Activated CD8-positive, alpha-beta memory T cell treated with anti-CD3 and anti-CD28 coated beads for 1 hour (primary cell): ENCODE measurements at regions not wholly inside any gene's neighbourhood (a gene's known extent, or its start where the extent isn't known, plus 50 kb on each side); places are given as distances from the start of the nearest gene placed in this dataset.

Experiments
- DNase-seq, 2 donors: peaks; one replicate each; pipeline ENCODE4 v3.0.0-alpha.2; 2020; ENCODE audit warnings: low read depth in 1 of 2; ENCODE audit errors: extremely low read depth in 1 of 2

DNA sequence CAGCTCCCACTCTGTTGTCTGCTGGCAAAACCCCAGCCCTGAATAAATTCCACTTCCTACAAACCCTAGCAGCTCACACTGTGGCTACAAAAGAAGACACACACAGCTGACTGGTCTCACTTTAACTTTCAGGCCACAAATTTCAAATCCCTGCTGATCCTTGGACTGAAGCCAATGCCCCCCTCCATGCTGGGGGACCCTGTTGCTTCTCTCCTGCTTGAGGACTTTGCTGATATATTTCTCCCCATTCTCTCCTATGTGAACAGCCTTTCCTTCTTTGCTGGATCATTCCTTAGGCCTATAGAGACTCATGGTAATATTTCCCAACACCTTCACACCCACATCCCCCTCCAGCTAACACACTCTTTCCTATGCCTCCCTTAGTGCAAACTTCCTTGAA, 79.6 kb upstream of the ADRA1B start:
- DNase-seq = no peak

DNA sequence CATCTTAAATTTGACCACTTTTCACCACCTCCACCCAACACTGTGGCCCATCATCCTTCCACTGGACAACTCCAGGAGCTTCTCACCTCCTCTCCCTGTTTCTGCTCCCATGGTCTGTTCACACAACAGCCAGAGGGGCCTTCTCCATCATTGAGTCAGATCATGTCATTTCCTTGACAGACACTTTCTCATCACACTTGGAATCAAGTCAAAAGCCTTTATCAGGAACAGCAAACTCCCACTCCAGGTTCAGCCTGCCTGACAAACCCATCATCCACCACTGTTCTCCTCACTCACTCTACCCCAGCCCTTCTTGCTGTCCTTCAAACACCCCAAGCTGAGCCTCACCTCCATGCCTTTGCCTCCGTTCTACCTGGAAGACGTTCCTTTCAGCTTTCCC, 78.4 kb upstream of the ADRA1B start:
- no peak for DNase-seq

DNA sequence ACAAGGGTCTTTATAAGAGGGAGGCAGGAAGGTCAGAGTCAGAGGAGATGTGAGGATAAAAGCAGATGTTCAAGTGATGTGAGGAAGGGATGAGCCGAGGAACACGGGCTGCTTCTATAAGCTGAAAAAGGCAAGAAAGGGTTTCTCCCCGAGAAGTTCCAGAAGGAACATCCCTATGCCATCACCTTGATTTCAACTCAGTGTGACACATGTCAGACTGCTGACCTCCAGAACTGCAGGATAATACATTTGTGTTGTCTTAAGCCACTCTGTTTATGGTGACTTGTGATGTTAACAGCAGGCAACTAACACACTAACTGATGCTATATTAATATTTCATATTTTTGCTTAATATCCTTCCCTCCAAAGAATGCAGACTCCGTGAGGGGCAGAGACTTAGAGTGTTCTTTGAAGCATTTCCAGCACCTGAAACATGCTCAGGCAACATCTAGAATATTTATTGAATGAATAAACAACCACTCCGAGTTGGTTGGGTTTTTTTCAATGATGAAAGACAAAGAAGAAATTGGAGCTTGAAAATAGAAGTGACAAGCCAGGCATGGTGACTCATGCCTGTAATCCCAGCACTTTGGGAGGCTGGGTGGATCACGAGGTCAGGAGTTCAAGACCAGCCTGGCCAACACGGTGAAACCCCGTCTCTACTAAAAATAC, 77.6 kb upstream of the ADRA1B start:
- no peak for DNase-seq

DNA sequence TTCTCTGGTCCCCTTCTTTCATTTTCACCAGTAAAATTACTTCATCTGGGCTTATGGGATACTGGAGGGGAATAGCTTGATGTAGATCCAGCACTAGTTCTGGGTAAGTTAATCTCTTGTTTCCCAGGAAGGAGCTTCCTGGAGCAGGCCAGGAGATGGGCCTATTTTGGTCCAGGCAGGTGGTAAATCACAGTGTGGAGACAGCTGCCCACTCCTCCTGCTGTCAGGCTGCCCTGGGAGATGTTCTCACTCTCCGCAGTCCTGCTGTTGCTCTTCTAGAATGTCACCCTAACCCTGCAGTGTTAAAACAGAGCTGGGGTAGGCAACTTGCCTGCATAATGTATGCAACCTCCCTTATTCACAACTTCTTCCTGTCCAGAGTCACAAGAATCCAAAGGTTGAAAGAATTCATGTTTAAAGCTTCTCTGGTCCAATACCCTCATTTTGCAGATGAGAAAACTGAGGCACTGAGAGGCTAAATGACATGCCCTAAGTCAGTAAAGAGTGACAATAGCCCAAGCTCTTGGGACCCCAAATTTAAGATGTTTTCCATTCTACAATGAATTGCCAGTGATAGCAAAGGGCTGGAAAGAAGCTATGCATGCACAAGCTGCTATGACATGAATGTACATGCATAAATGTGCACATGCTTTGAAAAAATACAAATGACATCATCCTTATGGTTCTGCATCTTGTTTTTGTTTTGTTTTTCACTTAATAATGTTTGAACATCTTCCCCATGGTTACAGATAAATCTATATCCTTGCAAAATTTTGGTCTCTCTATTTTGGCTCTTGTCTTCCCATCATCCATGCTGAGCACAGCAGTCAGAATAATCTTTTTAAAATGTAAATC, 71.8 kb upstream of the ADRA1B start:
- no peak for DNase-seq

DNA sequence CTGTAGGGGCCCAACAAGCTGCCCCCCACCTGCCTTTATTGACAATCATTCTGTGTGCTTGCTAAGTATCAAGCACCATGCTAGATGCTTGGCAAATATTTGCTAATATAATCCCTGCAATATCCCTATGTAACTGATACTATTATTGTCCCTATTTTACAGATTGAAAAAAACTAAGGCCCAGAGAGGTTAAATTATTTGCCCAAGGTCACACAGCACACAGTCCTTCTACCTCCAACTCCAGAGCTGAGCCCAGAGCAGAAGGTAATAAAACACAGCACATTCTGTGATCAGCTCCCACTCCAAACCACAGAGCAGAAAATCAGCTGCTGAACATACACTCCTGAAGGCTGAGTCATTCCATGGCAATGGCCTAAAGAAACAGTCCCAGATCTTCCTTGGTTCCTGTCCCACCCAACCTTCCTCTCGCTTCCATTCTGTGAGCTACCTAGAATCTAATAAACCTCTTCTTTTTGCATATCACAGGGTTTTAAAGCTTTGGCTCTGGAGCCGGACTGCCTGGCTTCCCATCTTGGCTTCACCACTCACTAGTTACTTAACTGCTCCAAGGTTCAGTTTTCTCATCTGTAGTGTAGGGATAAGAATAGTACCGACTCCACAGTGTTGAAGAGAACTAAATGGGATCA, 66.7 kb upstream of the ADRA1B start:
- no peak for DNase-seq

DNA sequence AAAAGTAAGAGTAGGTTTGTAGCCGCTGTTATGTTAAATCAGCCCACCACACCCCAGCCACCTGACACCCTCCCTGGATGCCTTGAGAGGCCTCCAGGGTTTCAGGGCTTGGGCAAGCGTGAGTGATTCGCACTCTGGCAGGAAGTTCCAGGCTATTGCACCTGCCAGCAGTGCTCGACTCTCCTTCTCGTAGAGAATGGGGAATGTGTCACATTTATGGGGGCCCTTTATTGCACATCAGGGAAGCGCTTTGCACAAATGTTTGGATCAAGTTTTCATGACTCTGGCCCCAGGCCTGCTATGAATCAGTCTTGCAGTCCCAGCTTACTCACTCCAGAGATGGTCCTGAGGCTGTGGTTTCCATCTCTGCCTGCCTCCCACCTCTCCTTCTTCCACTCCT, 66.1 kb upstream of the ADRA1B start:
- no peak for DNase-seq

DNA sequence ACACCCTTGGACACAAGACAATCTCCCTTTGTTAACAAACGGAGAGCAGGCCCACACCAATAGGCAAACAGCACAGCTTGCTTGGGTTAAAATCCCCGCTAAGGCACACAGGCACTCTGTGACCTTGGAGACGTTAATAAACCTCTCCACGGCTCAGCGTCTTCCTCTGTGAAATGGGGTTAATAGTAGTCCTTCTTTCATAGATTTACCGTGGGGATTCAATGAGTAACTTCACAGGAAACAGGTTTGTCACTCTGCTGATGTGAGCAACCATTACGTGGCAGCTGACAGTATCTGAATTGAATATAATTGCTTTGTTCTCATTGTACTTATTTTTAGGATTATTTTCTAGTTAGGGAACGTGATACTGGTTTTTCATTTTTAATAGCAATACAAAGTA, 65.2 kb upstream of the ADRA1B start:
- no peak for DNase-seq

DNA sequence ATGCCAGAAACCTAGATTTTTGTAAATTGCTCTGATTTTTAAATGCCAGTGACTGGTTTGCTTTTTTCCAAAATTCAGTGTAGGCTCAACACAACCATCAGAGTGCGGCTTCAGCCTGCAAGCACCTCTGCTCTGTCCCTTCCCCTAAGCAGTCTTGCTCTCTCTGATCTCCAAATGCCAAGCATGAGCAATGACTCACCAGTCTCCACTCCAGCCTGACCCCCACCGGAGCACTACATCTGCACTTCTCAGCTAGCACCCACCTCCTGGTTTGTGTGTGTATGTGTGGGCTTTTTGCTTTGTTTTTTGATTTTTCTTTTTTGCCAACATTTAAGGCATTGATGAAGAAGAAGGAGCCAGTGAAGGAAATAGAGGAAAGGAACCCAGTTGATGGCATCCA, 61.4 kb upstream of the ADRA1B start:
- no peak for DNase-seq

DNA sequence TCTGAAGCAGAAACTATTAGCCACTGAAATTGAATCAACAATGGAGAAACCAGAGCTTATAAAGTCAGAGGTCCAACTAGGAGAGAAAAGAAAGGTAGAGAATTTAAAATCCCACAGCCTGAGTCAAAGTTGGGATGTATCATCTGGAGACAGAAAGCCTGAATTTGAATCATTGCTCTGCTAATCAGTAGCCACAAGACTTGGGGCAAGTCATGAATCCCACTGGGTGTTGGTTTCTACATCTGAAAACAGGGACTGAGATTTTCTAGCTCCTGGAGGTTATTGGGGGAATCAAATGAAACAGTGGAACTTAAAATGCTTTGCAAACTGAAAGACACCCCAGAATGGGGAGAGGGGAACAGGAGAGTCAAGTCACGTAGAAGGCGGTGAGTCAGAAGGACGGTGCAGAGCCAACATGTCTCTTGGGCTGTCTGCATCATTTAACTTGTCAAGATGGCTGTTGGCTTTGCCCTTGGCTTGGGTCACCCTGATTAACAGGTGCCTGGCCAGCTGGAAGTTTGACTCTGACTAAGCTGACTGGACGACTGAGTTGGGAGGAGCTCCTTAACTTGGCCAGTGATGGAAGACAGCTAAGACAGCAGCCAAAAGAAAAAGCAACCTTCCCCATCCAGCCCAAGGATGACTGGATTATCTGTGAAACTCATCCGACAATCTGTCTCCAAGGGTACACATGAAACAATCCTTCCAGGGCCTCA, 60.6 kb upstream of the ADRA1B start:
- DNase-seq = no peak

DNA sequence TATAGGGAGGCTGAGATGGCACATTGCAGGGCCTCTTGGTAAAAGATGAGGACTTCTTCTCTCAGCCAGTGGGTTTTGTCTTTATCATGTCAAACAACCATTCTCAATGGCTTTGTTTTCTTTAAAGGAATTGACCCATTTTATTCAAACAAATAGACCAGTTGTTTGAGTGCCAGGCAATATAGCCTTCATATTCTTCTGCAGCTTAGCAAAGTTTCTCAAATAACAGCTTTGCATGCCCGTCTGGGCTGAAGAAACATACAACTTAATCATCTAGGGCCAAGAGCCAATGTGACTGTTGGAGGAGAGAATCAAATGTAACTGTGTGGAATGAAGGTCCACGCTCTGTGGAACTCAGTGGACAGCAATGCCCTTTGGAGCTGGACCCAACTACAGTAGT, 57.4 kb upstream of the ADRA1B start:
- DNase-seq = no peak

DNA sequence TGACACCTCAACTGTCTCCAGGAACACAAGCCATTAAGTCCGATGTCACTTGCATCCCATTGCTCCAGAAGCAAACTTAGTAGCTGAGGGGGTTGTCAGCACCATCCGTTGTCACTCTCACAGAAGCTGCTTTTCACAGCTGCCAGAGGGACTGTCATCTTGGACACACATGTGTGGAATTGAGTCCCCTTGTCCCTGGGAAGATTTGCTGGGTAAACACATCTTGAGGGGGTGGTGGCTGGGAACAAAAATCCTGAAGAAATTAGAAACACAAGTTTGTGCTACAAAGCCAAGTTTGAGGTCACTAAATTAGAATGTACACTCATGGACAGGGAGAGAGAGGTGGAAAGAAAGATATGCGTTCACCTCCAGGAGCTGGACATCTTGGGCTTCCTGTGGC, 55.2 kb upstream of the ADRA1B start:
- DNase-seq = no peak

DNA sequence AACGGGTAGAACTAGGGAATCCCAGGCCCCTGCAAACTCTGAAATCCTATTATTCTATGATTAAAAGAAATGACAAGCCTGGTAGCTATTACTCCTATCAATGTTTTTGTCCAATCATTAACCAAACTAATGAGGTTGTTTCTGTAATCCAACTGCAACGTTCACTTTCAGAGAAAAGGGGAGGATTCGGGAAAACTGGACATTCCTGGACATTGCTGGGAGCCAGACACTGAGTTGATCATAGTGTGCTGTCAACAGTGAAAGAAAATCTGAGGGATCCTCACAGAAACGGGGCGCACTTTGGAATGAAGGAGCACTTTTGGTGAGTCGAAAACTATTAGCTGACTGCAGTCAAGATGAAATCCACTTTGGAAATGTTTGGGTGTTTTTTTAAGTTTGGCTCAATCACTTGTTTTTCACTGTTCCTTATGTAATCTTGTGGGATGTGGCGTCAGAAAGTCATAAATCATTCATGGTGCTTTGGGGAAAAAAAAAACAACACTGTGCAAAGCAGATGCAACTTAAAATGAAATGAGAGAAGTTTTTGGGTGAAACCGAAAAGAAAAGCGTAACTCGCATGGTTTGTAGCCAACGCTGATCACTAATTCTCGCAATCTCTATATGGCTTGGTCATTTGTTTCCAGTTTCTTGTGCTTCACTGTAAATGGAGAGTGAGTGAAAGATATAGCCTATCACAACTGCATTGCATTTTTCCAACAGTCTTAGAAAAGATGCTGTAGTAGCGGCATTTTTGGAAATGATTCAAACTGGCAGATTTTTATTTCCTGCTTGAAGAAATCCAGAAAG, 51.2 kb upstream of the ADRA1B start:
- no peak for DNase-seq

DNA sequence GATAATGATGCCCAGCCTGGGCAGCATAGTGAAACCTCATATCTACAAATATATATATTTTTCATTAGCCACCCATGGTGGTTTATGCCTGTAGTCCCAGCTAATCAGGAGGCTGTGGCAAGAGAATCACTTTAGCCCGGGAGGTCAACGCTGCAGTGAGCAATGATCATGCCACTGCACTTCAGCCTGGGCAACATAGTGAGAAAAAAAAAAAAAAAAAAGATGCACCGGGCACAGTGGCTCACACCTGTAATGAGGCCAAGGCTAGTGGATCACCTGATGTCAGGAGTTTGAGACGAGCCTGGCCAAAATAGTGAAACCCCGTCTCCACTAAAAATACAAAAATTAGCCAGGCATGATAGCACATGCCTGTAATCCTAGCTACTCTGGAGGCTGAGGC, 50.2 kb upstream of the ADRA1B start:
- DNase-seq = no peak
